Loucy (cell line): ENCODE measurements at regions not wholly inside any gene's neighbourhood (a gene's known extent, or its start where the extent isn't known, plus 50 kb on each side); places are given as distances from the start of the nearest gene placed in this dataset.

ENCODE experiments used
- H2AFZ ChIP-seq: fragments of 200-600 bp; sonication (generic); 2 replicates; pipeline ENCODE4 v1.6.0; 2016; ENCODE audit warnings: antibody characterized with exemption, mild to moderate bottlenecking, low read length, moderate library complexity
- H3F3A ChIP-seq: fragments of 200-600 bp; 2 replicates; pipeline ENCODE4 v1.6.0; 2016; ENCODE audit warnings: antibody characterized with exemption, low read depth, mild to moderate bottlenecking
- H3K27me3 ChIP-seq: fragments of 200-600 bp; sonication (generic); 2 replicates; pipeline ENCODE4 v1.6.1; 2014; ENCODE audit warnings: low read length, mild to moderate bottlenecking; ENCODE audit not compliant: insufficient read depth, poor library complexity, severe bottlenecking
- H3K36me3 ChIP-seq: fragments of 200-600 bp; sonication (generic); 2 replicates; pipeline ENCODE4 v1.6.1; 2016; ENCODE audit warnings: low read length; ENCODE audit not compliant: insufficient read depth
- H3K4me1 ChIP-seq: fragments of 200-600 bp; sonication (generic); 2 replicates; pipeline ENCODE4 v1.5.1; 2014; ENCODE audit warnings: low read length, mild to moderate bottlenecking; ENCODE audit not compliant: insufficient read depth, poor library complexity, severe bottlenecking
- H3K4me2 ChIP-seq: fragments of 200-600 bp; sonication (generic); 2 replicates; pipeline ENCODE4 v1.6.0; 2014; ENCODE audit warnings: antibody characterized with exemption, low read length, low read depth, mild to moderate bottlenecking; ENCODE audit not compliant: poor library complexity, severe bottlenecking
- H3K4me3 ChIP-seq: fragments of 200-600 bp; sonication (generic); 2 replicates; pipeline ENCODE4 v1.5.1; 2014; ENCODE audit warnings: low read length, mild to moderate bottlenecking, mixed read lengths; ENCODE audit not compliant: poor library complexity, severe bottlenecking
- H3K79me2 ChIP-seq: fragments of 200-600 bp; sonication (generic); 2 replicates; pipeline ENCODE4 v1.6.1; 2014; ENCODE audit warnings: low read length; ENCODE audit not compliant: insufficient read depth
- H3K9ac ChIP-seq: fragments of 200-600 bp; sonication (generic); 2 replicates; pipeline ENCODE4 v1.6.0; 2014; ENCODE audit warnings: mild to moderate bottlenecking, low read depth, low read length, moderate library complexity; ENCODE audit not compliant: poor library complexity, severe bottlenecking
- H3K9me2 ChIP-seq: fragments of 200-600 bp; sonication (generic); replicated peaks from 2 replicates; pipeline ENCODE4 v1.6.1; 2016; ENCODE audit warnings: low read depth, low read length, mixed read lengths
- H3K9me3 ChIP-seq: fragments of 200-600 bp; sonication (generic); 2 replicates; pipeline ENCODE4 v1.6.1; 2014; ENCODE audit warnings: mild to moderate bottlenecking, antibody characterized with exemption, low read length, low read depth; ENCODE audit not compliant: insufficient read depth
- H4K20me1 ChIP-seq: fragments of 200-600 bp; sonication (generic); 2 replicates; pipeline ENCODE4 v1.6.0; 2014; ENCODE audit warnings: antibody characterized with exemption, low read length, mild to moderate bottlenecking; ENCODE audit not compliant: insufficient read depth, poor library complexity, severe bottlenecking
- CTCF ChIP-seq: fragments of 200-600 bp; sonication (generic); conservative IDR thresholded peaks from 2 replicates; pipeline ENCODE4 v1.5.1; 2014; ENCODE audit warnings: mild to moderate bottlenecking, antibody characterized with exemption, low read length
- EZH2phosphoT487 ChIP-seq: fragments of 200-600 bp; IDR thresholded peaks from 2 replicates; pipeline ENCODE4 v1.6.1; 2018; ENCODE audit warnings: antibody characterized with exemption, mild to moderate bottlenecking, moderate library complexity, borderline replicate concordance

DNA sequence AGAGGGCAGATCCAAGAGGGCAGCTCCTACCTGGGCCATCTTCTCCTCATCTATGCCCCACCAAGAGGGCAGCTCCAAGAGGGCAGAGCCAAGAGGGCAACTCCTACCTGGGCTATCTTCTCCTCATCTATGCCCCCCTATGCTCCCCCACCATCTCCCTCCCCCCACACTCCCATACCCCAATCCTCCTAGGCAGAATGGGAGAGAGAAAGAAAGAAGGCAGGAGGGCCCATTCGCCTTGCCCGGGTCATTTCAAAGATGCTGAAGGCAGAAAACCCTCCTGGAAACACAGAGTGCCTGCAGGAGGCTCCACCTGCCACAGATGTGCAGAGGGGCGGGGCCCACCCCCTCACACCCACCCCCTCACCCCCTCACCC, 78.5 kb downstream of the BUD13 start:
- H3K36me3 ChIP-seq = no peaks in the 10 kb centered on the region
- H3K4me1 ChIP-seq = no peaks in the 10 kb centered on the region
- TF ChIP-seq CTCF (no peak), EZH2phosphoT487 (no peak)
- H2AFZ ChIP-seq = no peak overlapping the region
- no peak overlapping the region for H3K9ac ChIP-seq
- H3K79me2 ChIP-seq = no peaks in the 10 kb centered on the region
- no peaks in the 10 kb centered on the region for H3K27me3 ChIP-seq
- H3K4me3 ChIP-seq = no peak overlapping the region
- H3K9me2 ChIP-seq = no peaks in the 10 kb centered on the region
- no peaks in the 10 kb centered on the region for H4K20me1 ChIP-seq
- H3F3A ChIP-seq = no peaks in the 10 kb centered on the region
- no peak overlapping the region for H3K4me2 ChIP-seq
- H3K9me3 ChIP-seq = no peaks in the 10 kb centered on the region

DNA sequence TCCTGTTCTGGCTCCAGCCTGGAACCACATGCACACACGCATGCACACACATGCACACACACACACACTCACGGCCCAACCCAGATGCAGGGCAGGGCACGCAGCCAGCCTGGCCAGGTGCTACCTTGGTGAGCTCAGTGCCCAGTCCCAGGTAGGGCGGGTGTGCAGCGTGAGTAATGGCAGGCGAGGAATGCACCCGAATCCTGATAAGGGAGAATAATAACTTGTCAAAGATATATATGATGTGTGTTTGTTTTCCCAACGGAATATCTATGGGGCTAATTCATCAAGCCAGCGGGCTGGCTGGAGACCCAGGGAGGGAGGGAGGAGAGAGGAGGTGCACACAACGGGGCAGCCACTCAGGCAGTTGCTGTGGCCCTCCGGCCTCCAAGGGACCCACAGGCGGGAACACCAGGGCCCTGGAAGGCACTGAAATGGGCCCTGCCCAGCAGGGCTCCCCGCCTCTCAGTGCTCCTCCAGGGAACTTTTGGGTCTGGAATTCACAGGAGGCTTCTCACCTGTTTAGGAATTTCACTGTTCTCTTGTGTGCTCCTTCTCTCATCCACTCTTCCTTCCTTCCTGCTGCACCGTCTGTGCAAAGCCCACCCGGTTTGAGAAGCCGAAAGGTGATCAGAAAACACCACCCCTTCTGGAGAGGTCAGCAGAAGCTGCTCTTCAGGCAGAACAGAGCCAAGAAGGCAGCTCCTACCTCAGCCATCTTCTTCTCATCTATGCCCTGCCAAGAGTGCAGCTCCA, 79.0 kb downstream of the BUD13 start:
- H3K36me3 ChIP-seq = no peaks in the 10 kb centered on the region
- H2AFZ ChIP-seq = no peak overlapping the region
- no peak overlapping the region for H3K4me3 ChIP-seq
- H3K4me2 ChIP-seq = no peak overlapping the region
- H3K9ac ChIP-seq = no peak overlapping the region
- no peaks in the 10 kb centered on the region for H3F3A ChIP-seq
- H3K9me2 ChIP-seq = no peaks in the 10 kb centered on the region
- H4K20me1 ChIP-seq = no peaks in the 10 kb centered on the region
- H3K79me2 ChIP-seq = no peaks in the 10 kb centered on the region
- TF ChIP-seq CTCF = no peak
- no peak for TF ChIP-seq EZH2phosphoT487
- no peaks in the 10 kb centered on the region for H3K27me3 ChIP-seq
- H3K4me1 ChIP-seq = no peaks in the 10 kb centered on the region
- H3K9me3 ChIP-seq = no peaks in the 10 kb centered on the region

GRCh38 chr11:116693102-116693570, 79.7 kb downstream of the BUD13 start:
- Histone ChIP-seq H3F3A (no peaks in the 10 kb centered on the region), H4K20me1 (no peaks in the 10 kb centered on the region), H3K27me3 (no peaks in the 10 kb centered on the region), H3K9me2 (no peaks in the 10 kb centered on the region), H2AFZ (no peak overlapping the region), H3K4me1 (no peaks in the 10 kb centered on the region), H3K9me3 (no peaks in the 10 kb centered on the region), H3K4me3 (no peak overlapping the region), H3K36me3 (no peaks in the 10 kb centered on the region), H3K4me2 (no peak overlapping the region), H3K9ac (no peak overlapping the region), H3K79me2 (no peaks in the 10 kb centered on the region)
- no peak for TF ChIP-seq EZH2phosphoT487
